ENCODE measurements at regions not wholly inside any gene's neighbourhood (a gene's known extent, or its start where the extent isn't known, plus 50 kb on each side); places are given as distances from the start of the nearest gene placed in this dataset.

DNA sequence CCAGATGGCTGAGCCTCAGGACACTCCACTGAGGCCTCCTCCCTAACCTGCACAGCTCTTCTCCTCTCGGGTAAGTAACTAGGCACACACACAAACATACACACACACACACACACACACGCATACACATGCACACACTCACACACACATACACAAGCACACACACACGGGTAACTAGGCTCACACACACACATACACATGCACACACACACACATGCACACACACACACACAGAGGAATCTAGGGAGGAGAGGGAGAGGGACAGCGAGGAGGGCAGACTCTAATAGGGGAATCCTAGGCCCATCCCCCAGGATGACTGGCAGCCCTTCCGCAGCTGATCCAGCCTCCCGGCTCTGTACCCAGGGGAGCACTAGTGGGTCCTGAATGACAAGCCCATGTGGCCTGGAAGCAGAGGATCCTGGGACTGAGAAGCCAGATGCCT lies 177.4 kb upstream of the LINGO1 start:
- H3K27ac ChIP-seq (ENCODE audit: low read depth, low read length): no peak overlapping the region
- H3K4me3 ChIP-seq (ENCODE audit: low read depth in 1 of 5, low read length in 5 of 5): no peak overlapping the region
- H3K27me3 ChIP-seq (ENCODE audit: control insufficient read depth in 5 of 5, insufficient read depth in 4 of 5, low read length in 5 of 5): peaks cover 3 to 17% (median 4%) of the 10 kb centered on the region in 5 donors
- H3K36me3 ChIP-seq (ENCODE audit: control insufficient read depth in 5 of 5, insufficient read depth in 5 of 5, low read length in 5 of 5): no peaks in the 10 kb centered on the region
- H3K9ac ChIP-seq (ENCODE audit: low read length in 5 of 5): no peak overlapping the region
- H3K4me1 ChIP-seq (ENCODE audit: control insufficient read depth in 5 of 5, insufficient read depth in 5 of 5, low read length in 5 of 5): peaks cover 0 to 3% (median 0%) of the 10 kb centered on the region in 5 donors
- no peaks in the 10 kb centered on the region for H3K9me3 ChIP-seq (ENCODE audit: control insufficient read depth in 5 of 5, low read length in 5 of 5)

DNA sequence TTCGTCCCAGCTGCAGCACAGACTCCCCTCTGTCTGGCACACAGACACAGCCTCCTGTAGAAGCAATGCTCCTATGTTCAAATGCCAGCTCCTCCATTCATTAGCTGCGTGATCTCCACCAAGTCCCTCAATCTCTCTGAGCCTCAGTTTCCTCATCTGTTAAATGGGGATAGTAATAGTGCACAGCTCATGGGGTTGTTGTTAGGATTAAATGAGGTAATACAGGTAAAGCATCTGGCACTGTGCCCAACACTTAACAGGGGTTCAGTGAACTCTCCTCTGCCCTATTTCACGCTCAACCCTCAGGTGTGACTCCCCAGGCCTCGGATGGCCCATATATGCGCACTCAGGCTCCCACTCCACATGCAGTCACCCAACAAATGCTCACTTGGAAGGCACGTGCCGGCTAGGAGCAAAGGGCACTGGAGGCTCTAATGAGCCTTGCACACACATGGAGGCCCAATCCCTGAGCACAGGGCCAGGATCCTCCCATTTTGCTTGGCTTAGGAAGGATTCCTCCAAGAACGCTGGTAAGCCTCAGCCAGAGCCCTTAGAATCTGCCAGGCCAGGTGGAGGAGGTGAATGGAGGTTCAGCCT lies 176.0 kb upstream of the LINGO1 start:
- no peak overlapping the region for H3K4me3 ChIP-seq (ENCODE audit: low read depth in 1 of 5, low read length in 5 of 5)
- H3K36me3 ChIP-seq (ENCODE audit: control insufficient read depth in 5 of 5, insufficient read depth in 5 of 5, low read length in 5 of 5): no peaks in the 10 kb centered on the region
- no peaks in the 10 kb centered on the region for H3K9me3 ChIP-seq (ENCODE audit: control insufficient read depth in 5 of 5, low read length in 5 of 5)
- H3K4me1 ChIP-seq (ENCODE audit: control insufficient read depth in 5 of 5, insufficient read depth in 5 of 5, low read length in 5 of 5): peaks cover 0 to 3% (median 0%) of the 10 kb centered on the region in 5 donors
- H3K9ac ChIP-seq (ENCODE audit: low read length in 5 of 5): no peak overlapping the region
- no peak overlapping the region for H3K27ac ChIP-seq (ENCODE audit: low read depth, low read length)
- H3K27me3 ChIP-seq (ENCODE audit: control insufficient read depth in 5 of 5, insufficient read depth in 4 of 5, low read length in 5 of 5): peaks cover 3 to 17% (median 4%) of the 10 kb centered on the region in 5 donors

DNA sequence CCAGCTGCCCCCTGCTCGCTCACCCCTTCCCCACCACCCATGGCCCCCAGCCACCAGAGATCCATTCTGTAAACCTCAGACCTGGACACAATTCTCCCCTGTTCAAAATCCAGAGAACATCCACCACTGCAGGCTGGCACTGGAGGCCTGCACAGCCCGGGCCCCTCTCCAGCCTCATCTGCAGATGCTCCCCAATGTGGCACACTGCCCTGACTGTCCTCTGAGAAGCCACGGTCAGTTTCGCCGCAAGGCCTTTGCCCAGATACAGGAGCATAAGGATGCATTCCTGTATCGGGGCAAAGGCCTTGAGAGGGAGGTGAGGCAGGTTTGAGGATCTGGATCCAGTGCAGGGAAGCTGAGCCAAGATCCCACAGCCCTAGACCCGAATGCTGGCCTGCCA lies 175.4 kb upstream of the LINGO1 start:
- no peak overlapping the region for H3K9ac ChIP-seq (ENCODE audit: low read length in 5 of 5)
- H3K4me1 ChIP-seq (ENCODE audit: control insufficient read depth in 5 of 5, insufficient read depth in 5 of 5, low read length in 5 of 5): peaks cover 0 to 3% (median 0%) of the 10 kb centered on the region in 5 donors
- H3K4me3 ChIP-seq (ENCODE audit: low read depth in 1 of 5, low read length in 5 of 5): no peak overlapping the region
- H3K9me3 ChIP-seq (ENCODE audit: control insufficient read depth in 5 of 5, low read length in 5 of 5): no peaks in the 10 kb centered on the region
- no peaks in the 10 kb centered on the region for H3K36me3 ChIP-seq (ENCODE audit: control insufficient read depth in 5 of 5, insufficient read depth in 5 of 5, low read length in 5 of 5)
- peaks cover 3 to 15% (median 4%) of the 10 kb centered on the region in 5 donors for H3K27me3 ChIP-seq (ENCODE audit: control insufficient read depth in 5 of 5, insufficient read depth in 4 of 5, low read length in 5 of 5)
- H3K27ac ChIP-seq (ENCODE audit: low read depth, low read length): no peak overlapping the region

DNA sequence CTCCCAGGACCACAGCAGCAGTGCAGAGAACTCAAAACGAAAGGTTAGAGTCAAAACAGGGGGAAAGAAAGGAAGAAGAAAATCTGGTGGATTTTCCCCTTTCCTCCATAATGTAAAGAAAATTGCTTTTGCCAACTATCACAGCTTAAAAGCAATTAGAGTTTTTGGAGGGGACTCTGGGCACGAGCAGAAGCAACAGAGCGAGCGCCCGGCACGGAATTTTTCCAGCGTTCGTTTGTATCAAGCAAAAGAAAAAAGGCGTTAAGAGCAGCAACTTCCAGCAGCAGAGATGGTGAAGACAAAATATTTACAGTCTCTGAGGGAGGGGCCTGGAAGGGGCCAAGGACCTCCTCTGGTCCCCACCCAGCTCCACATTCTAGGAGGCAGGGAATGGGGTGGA lies 174.9 kb upstream of the LINGO1 start:
- H3K36me3 ChIP-seq (ENCODE audit: control insufficient read depth in 5 of 5, insufficient read depth in 5 of 5, low read length in 5 of 5): no peaks in the 10 kb centered on the region
- H3K9ac ChIP-seq (ENCODE audit: low read length in 5 of 5): no peak overlapping the region
- no peaks in the 10 kb centered on the region for H3K9me3 ChIP-seq (ENCODE audit: control insufficient read depth in 5 of 5, low read length in 5 of 5)
- H3K4me1 ChIP-seq (ENCODE audit: control insufficient read depth in 5 of 5, insufficient read depth in 5 of 5, low read length in 5 of 5): peaks cover 0 to 3% (median 0%) of the 10 kb centered on the region in 5 donors
- peaks cover 0 to 15% (median 4%) of the 10 kb centered on the region in 5 donors for H3K27me3 ChIP-seq (ENCODE audit: control insufficient read depth in 5 of 5, insufficient read depth in 4 of 5, low read length in 5 of 5)
- H3K27ac ChIP-seq (ENCODE audit: low read depth, low read length): no peak overlapping the region
- no peak overlapping the region for H3K4me3 ChIP-seq (ENCODE audit: low read depth in 1 of 5, low read length in 5 of 5)

DNA sequence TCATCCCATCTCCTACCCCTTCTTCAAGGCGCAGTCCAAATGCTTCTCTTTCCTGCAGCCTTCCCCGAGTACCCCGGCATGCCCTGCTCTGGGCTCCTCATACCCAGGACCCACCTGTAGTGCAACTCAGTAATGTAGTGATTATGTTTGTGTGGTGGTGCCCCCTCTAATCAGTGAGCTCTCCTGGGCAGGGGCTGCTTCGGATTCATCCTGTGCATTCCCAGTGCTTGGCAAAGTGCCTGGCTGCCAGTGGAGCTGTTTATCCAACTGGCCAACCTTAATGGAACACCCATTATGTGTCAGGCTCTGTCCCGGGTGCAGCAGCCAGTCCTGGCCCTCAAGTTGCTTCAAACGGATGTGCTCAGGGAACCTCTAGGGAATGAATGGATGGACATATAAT lies 174.4 kb upstream of the LINGO1 start:
- Histone ChIP-seq H3K27me3 (ENCODE audit: control insufficient read depth in 5 of 5, insufficient read depth in 4 of 5, low read length in 5 of 5) (peaks cover 0 to 10% (median 5%) of the 10 kb centered on the region in 5 donors), H3K9me3 (ENCODE audit: control insufficient read depth in 5 of 5, low read length in 5 of 5) (no peaks in the 10 kb centered on the region), H3K27ac (ENCODE audit: low read depth, low read length) (no peak overlapping the region), H3K36me3 (ENCODE audit: control insufficient read depth in 5 of 5, insufficient read depth in 5 of 5, low read length in 5 of 5) (no peaks in the 10 kb centered on the region), H3K4me1 (ENCODE audit: control insufficient read depth in 5 of 5, insufficient read depth in 5 of 5, low read length in 5 of 5) (peaks cover 0 to 3% (median 0%) of the 10 kb centered on the region in 5 donors), H3K9ac (ENCODE audit: low read length in 5 of 5) (no peak overlapping the region), H3K4me3 (ENCODE audit: low read depth in 1 of 5, low read length in 5 of 5) (no peak overlapping the region)

DNA sequence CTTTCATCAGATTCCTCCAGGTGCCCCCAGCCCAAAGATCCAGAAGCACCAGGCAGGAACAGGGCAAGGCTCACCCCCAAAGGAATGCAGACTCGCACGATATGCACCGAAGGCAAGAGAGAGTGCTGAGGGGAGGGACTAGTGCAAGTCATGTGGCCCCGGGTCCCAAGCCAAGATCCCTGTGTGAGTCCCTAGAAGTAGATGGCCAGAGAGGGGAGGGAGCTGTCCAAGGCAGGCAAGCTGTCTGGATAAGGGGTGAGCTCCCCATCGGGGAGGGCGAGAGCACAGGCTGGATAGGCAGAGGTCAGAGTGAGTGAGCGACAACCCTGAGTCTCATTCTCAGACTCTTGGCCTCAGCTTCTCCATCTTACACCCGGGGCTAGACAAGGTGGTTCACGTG lies 171.5 kb upstream of the LINGO1 start:
- Histone ChIP-seq H3K36me3 (ENCODE audit: control insufficient read depth in 5 of 5, insufficient read depth in 5 of 5, low read length in 5 of 5) (no peaks in the 10 kb centered on the region), H3K4me1 (ENCODE audit: control insufficient read depth in 5 of 5, insufficient read depth in 5 of 5, low read length in 5 of 5) (no peaks in the 10 kb centered on the region), H3K27ac (ENCODE audit: low read depth, low read length) (no peak overlapping the region), H3K9ac (ENCODE audit: low read length in 5 of 5) (no peak overlapping the region), H3K27me3 (ENCODE audit: control insufficient read depth in 5 of 5, insufficient read depth in 4 of 5, low read length in 5 of 5) (peaks cover 0 to 7% (median 4%) of the 10 kb centered on the region in 5 donors), H3K9me3 (ENCODE audit: control insufficient read depth in 5 of 5, low read length in 5 of 5) (no peaks in the 10 kb centered on the region), H3K4me3 (ENCODE audit: low read depth in 1 of 5, low read length in 5 of 5) (no peak overlapping the region)

DNA sequence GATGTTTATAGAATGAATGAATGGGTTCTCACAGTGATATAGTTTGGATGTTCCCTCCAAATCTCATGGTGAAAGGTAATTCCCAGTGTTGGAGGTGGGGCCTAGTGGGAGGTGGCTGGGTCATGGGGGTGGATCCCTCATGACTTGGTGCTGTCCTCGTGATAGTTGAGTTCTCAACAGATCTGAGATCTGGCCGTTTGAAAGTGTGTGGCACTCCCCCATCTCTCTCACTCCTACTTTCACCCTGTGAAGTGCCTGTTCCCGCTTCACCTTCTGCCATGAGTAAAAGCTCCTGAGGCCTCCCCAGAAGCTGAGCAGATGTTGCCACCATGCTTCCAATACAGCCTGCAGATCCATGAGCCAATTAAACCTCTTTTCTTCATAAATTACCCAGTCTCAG lies 170.8 kb upstream of the LINGO1 start:
- H3K27ac ChIP-seq (ENCODE audit: low read depth, low read length): no peak overlapping the region
- no peaks in the 10 kb centered on the region for H3K4me1 ChIP-seq (ENCODE audit: control insufficient read depth in 5 of 5, insufficient read depth in 5 of 5, low read length in 5 of 5)
- H3K36me3 ChIP-seq (ENCODE audit: control insufficient read depth in 5 of 5, insufficient read depth in 5 of 5, low read length in 5 of 5): no peaks in the 10 kb centered on the region
- no peak overlapping the region for H3K4me3 ChIP-seq (ENCODE audit: low read depth in 1 of 5, low read length in 5 of 5)
- H3K27me3 ChIP-seq (ENCODE audit: control insufficient read depth in 5 of 5, insufficient read depth in 4 of 5, low read length in 5 of 5): peaks cover 0 to 7% (median 4%) of the 10 kb centered on the region in 5 donors
- H3K9ac ChIP-seq (ENCODE audit: low read length in 5 of 5): no peak overlapping the region
- no peaks in the 10 kb centered on the region for H3K9me3 ChIP-seq (ENCODE audit: control insufficient read depth in 5 of 5, low read length in 5 of 5)

DNA sequence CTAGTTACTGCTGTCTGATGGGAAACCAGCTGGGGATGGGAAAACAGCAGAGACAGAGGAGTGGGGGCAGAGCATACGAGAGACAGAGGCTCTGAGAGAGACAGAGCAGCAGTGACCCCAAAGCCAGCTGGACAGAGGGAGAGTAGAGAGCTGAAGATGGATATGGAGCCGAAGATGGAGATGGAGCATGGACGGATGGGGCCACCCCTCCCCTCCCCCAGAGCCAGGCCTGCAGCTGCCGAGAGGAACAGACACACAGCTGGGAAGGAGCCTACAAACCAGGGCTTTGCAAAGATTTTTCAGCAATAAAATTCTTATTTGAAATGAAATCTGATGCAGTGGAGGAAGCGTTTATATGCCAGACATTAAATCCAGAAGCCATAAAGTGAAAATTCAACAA lies 167.6 kb upstream of the LINGO1 start:
- Histone ChIP-seq H3K9ac (ENCODE audit: low read length in 5 of 5) (no peak overlapping the region), H3K27me3 (ENCODE audit: control insufficient read depth in 5 of 5, insufficient read depth in 4 of 5, low read length in 5 of 5) (peaks cover 6 to 9% (median 7%) of the 10 kb centered on the region in 5 donors), H3K27ac (ENCODE audit: low read depth, low read length) (no peak overlapping the region), H3K36me3 (ENCODE audit: control insufficient read depth in 5 of 5, insufficient read depth in 5 of 5, low read length in 5 of 5) (no peaks in the 10 kb centered on the region), H3K4me3 (ENCODE audit: low read depth in 1 of 5, low read length in 5 of 5) (no peak overlapping the region), H3K4me1 (ENCODE audit: control insufficient read depth in 5 of 5, insufficient read depth in 5 of 5, low read length in 5 of 5) (no peaks in the 10 kb centered on the region), H3K9me3 (ENCODE audit: control insufficient read depth in 5 of 5, low read length in 5 of 5) (no peaks in the 10 kb centered on the region)

DNA sequence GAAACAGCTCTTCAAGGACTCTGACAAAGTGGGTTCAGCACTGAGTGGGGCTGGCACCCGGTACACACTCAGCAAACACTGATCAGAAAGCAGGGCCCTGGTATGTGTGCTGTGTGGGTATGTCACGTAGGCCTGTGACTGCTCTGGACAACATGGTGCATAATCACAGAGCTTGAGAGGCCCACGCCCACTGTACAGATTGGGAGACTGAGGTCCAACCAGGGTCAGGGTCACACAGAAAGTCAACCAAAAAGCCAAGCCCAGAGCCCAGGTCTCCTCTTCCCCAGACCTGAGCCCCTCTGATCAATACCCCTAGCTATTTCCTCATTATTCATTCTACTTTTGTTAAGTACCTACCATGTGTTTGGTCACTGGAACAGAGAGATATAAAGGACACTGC lies 166.1 kb upstream of the LINGO1 start:
- Histone ChIP-seq H3K4me1 (ENCODE audit: control insufficient read depth in 5 of 5, insufficient read depth in 5 of 5, low read length in 5 of 5) (no peaks in the 10 kb centered on the region), H3K9ac (ENCODE audit: low read length in 5 of 5) (no peak overlapping the region), H3K27ac (ENCODE audit: low read depth, low read length) (no peak overlapping the region), H3K27me3 (ENCODE audit: control insufficient read depth in 5 of 5, insufficient read depth in 4 of 5, low read length in 5 of 5) (peaks cover 4 to 12% (median 8%) of the 10 kb centered on the region in 5 donors), H3K36me3 (ENCODE audit: control insufficient read depth in 5 of 5, insufficient read depth in 5 of 5, low read length in 5 of 5) (no peaks in the 10 kb centered on the region), H3K9me3 (ENCODE audit: control insufficient read depth in 5 of 5, low read length in 5 of 5) (no peaks in the 10 kb centered on the region), H3K4me3 (ENCODE audit: low read depth in 1 of 5, low read length in 5 of 5) (no peak overlapping the region)

DNA sequence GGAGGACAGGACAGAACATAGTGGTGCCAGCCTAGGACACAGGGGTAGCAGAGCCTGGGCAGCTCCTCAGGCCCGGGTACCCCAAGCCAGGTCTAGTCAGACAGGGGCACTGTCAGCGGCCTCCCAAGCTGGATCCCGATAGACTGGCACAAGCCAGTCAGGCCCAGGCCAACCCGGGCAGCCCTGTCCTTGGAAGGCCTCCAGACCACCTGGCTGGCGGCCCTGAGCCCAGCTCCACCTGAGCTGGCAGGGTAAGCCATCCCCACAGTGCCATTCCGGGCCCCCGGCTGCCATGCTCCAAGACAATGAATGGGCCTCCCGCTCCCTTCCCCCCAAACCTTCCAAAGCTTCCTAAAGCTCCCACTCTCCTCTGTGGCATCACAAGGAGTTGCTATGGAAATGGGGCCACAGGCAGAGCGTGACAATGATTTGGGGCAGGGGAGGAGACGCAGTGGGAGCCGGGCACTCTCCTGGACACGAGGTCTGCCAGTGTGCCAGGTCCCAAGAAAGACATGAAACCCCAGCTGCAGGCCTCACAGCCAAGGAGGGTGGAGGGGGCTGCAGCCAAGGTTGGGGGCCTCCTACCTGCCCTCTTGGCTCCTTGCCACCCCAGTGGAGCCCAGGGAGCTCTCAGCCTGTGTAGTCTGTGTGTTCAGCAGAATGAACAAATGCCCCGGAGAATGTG lies 165.6 kb upstream of the LINGO1 start:
- Histone ChIP-seq H3K36me3 (ENCODE audit: control insufficient read depth in 5 of 5, insufficient read depth in 5 of 5, low read length in 5 of 5) (no peaks in the 10 kb centered on the region), H3K4me3 (ENCODE audit: low read depth in 1 of 5, low read length in 5 of 5) (no peak overlapping the region), H3K27me3 (ENCODE audit: control insufficient read depth in 5 of 5, insufficient read depth in 4 of 5, low read length in 5 of 5) (peaks cover 4 to 12% (median 9%) of the 10 kb centered on the region in 5 donors), H3K9ac (ENCODE audit: low read length in 5 of 5) (no peak overlapping the region), H3K9me3 (ENCODE audit: control insufficient read depth in 5 of 5, low read length in 5 of 5) (no peaks in the 10 kb centered on the region), H3K27ac (ENCODE audit: low read depth, low read length) (no peak overlapping the region), H3K4me1 (ENCODE audit: control insufficient read depth in 5 of 5, insufficient read depth in 5 of 5, low read length in 5 of 5) (no peaks in the 10 kb centered on the region)
